ENCODE measurements at regions not wholly inside any gene's neighbourhood (a gene's known extent, or its start where the extent isn't known, plus 50 kb on each side); places are given as distances from the start of the nearest gene placed in this dataset.

GRCh38 chr2:188181067-188181838, 110.4 kb upstream of the GULP1 start:
- WGBS (ENCODE audit: insufficient coverage, insufficient read length) = no CpG with 5 or more reads among the region's 5 CpGs

GRCh38 chr2:188181884-188182283, 109.8 kb upstream of the GULP1 start:
- H3K36me3 ChIP-seq (ENCODE audit: control insufficient read depth, insufficient read depth, low read length) = no peaks in the 10 kb centered on the region
- no peaks in the 10 kb centered on the region; the same call in 1 of the 2 replicates for H3K4me1 ChIP-seq (ENCODE audit: control insufficient read depth, insufficient read depth, low read length)
- H3K27me3 ChIP-seq (ENCODE audit: control insufficient read depth, insufficient read depth, low read length) = no peaks in the 10 kb centered on the region
- H3K9me3 ChIP-seq (ENCODE audit: control insufficient read depth, insufficient read depth, low read length) = no peaks in the 10 kb centered on the region
- no peak for DNase-seq (ENCODE audit: low read depth, low spot score)
- WGBS (ENCODE audit: insufficient coverage, insufficient read length) = no CpG with 5 or more reads among the region's 1 CpG
- H3K4me3 ChIP-seq (ENCODE audit: low read length) = no peak overlapping the region
- no peak overlapping the region for H3K27ac ChIP-seq (ENCODE audit: low read length)

More at GRCh38 chr2:188181067-188181838, 110.4 kb upstream of the GULP1 start:
- no peak overlapping the region for H3K27ac ChIP-seq (ENCODE audit: low read length)
- H3K4me1 ChIP-seq (ENCODE audit: control insufficient read depth, insufficient read depth, low read length) = no peaks in the 10 kb centered on the region; the same call in 1 of the 2 replicates
- H3K36me3 ChIP-seq (ENCODE audit: control insufficient read depth, insufficient read depth, low read length) = no peaks in the 10 kb centered on the region
- no peak overlapping the region for H3K4me3 ChIP-seq (ENCODE audit: low read length)
- no peaks in the 10 kb centered on the region for H3K27me3 ChIP-seq (ENCODE audit: control insufficient read depth, insufficient read depth, low read length)
- no peaks in the 10 kb centered on the region for H3K9me3 ChIP-seq (ENCODE audit: control insufficient read depth, insufficient read depth, low read length)
- peak; percentile 18 for DNase-seq (ENCODE audit: low read depth, low spot score)

- H3K4me1 ChIP-seq (ENCODE audit: control insufficient read depth, insufficient read depth, low read length) = no peaks in the 10 kb centered on the region
- no peaks in the 10 kb centered on the region for H3K27me3 ChIP-seq (ENCODE audit: control insufficient read depth, insufficient read depth, low read length)
- H3K27ac ChIP-seq (ENCODE audit: low read length) = no peak overlapping the region
- H3K4me3 ChIP-seq (ENCODE audit: low read length) = no peak overlapping the region
- no peaks in the 10 kb centered on the region for H3K36me3 ChIP-seq (ENCODE audit: control insufficient read depth, insufficient read depth, low read length)
- no peaks in the 10 kb centered on the region for H3K9me3 ChIP-seq (ENCODE audit: control insufficient read depth, insufficient read depth, low read length)
- DNase-seq (ENCODE audit: low read depth, low spot score) = no peak
These were observed 103.9 kb upstream of the GULP1 start for GRCh38 chr2:188187726-188188125.

GRCh38 chr2:188189356-188189755, 102.3 kb upstream of the GULP1 start:
- Histone ChIP-seq H3K9me3 (ENCODE audit: control insufficient read depth, insufficient read depth, low read length) (no peaks in the 10 kb centered on the region), H3K27ac (ENCODE audit: low read length) (no peak overlapping the region), H3K27me3 (ENCODE audit: control insufficient read depth, insufficient read depth, low read length) (no peaks in the 10 kb centered on the region), H3K4me3 (ENCODE audit: low read length) (no peak overlapping the region), H3K36me3 (ENCODE audit: control insufficient read depth, insufficient read depth, low read length) (no peaks in the 10 kb centered on the region), H3K4me1 (ENCODE audit: control insufficient read depth, insufficient read depth, low read length) (no peaks in the 10 kb centered on the region)
- DNase-seq (ENCODE audit: low read depth, low spot score) = no peak
- WGBS (ENCODE audit: insufficient coverage, insufficient read length) = no CpG with 5 or more reads among the region's 3 CpGs

GRCh38 chr2:188193230-188193629, 98.4 kb upstream of the GULP1 start:
- no peak for DNase-seq (ENCODE audit: low read depth, low spot score)
- Histone ChIP-seq H3K4me1 (ENCODE audit: control insufficient read depth, insufficient read depth, low read length) (no peaks in the 10 kb centered on the region), H3K27me3 (ENCODE audit: control insufficient read depth, insufficient read depth, low read length) (no peaks in the 10 kb centered on the region), H3K27ac (ENCODE audit: low read length) (no peak overlapping the region), H3K4me3 (ENCODE audit: low read length) (no peak overlapping the region), H3K36me3 (ENCODE audit: control insufficient read depth, insufficient read depth, low read length) (no peaks in the 10 kb centered on the region), H3K9me3 (ENCODE audit: control insufficient read depth, insufficient read depth, low read length) (no peaks in the 10 kb centered on the region)
- no CpG with 5 or more reads among the region's 1 CpG for WGBS (ENCODE audit: insufficient coverage, insufficient read length)

GRCh38 chr2:188196343-188197008, 95.2 kb upstream of the GULP1 start:
- Histone ChIP-seq H3K27me3 (ENCODE audit: control insufficient read depth, insufficient read depth, low read length) (no peaks in the 10 kb centered on the region), H3K4me1 (ENCODE audit: control insufficient read depth, insufficient read depth, low read length) (no peaks in the 10 kb centered on the region), H3K9me3 (ENCODE audit: control insufficient read depth, insufficient read depth, low read length) (no peaks in the 10 kb centered on the region), H3K27ac (ENCODE audit: low read length) (no peak overlapping the region), H3K4me3 (ENCODE audit: low read length) (no peak overlapping the region), H3K36me3 (ENCODE audit: control insufficient read depth, insufficient read depth, low read length) (no peaks in the 10 kb centered on the region)
- DNase-seq (ENCODE audit: low read depth, low spot score) = no peak
- WGBS (ENCODE audit: insufficient coverage, insufficient read length) = no CpG with 5 or more reads among the region's 2 CpGs

GRCh38 chr2:188199716-188200128, 92.0 kb upstream of the GULP1 start:
- Histone ChIP-seq H3K27ac (ENCODE audit: low read length) (no peak overlapping the region), H3K36me3 (ENCODE audit: control insufficient read depth, insufficient read depth, low read length) (no peaks in the 10 kb centered on the region), H3K4me1 (ENCODE audit: control insufficient read depth, insufficient read depth, low read length) (no peaks in the 10 kb centered on the region), H3K9me3 (ENCODE audit: control insufficient read depth, insufficient read depth, low read length) (no peaks in the 10 kb centered on the region), H3K4me3 (ENCODE audit: low read length) (no peak overlapping the region), H3K27me3 (ENCODE audit: control insufficient read depth, insufficient read depth, low read length) (no peaks in the 10 kb centered on the region)
- no peak for DNase-seq (ENCODE audit: low read depth, low spot score)
- no CpG with 5 or more reads among the region's 3 CpGs for WGBS (ENCODE audit: insufficient coverage, insufficient read length)

- Histone ChIP-seq H3K9me3 (ENCODE audit: control insufficient read depth, insufficient read depth, low read length) (no peaks in the 10 kb centered on the region), H3K36me3 (ENCODE audit: control insufficient read depth, insufficient read depth, low read length) (no peaks in the 10 kb centered on the region), H3K4me3 (ENCODE audit: low read length) (no peak overlapping the region), H3K27me3 (ENCODE audit: control insufficient read depth, insufficient read depth, low read length) (no peaks in the 10 kb centered on the region), H3K27ac (ENCODE audit: low read length) (no peak overlapping the region), H3K4me1 (ENCODE audit: control insufficient read depth, insufficient read depth, low read length) (no peaks in the 10 kb centered on the region)
- WGBS (ENCODE audit: insufficient coverage, insufficient read length) = no CpG with 5 or more reads among the region's 2 CpGs
- no peak for DNase-seq (ENCODE audit: low read depth, low spot score)
These were observed 90.0 kb upstream of the GULP1 start for GRCh38 chr2:188201639-188202038.

- Histone ChIP-seq H3K4me1 (ENCODE audit: control insufficient read depth, insufficient read depth, low read length) (no peaks in the 10 kb centered on the region), H3K9me3 (ENCODE audit: control insufficient read depth, insufficient read depth, low read length) (no peaks in the 10 kb centered on the region), H3K4me3 (ENCODE audit: low read length) (no peak overlapping the region), H3K27me3 (ENCODE audit: control insufficient read depth, insufficient read depth, low read length) (no peaks in the 10 kb centered on the region), H3K27ac (ENCODE audit: low read length) (no peak overlapping the region), H3K36me3 (ENCODE audit: control insufficient read depth, insufficient read depth, low read length) (no peaks in the 10 kb centered on the region)
- no CpG with 5 or more reads among the region's 1 CpG for WGBS (ENCODE audit: insufficient coverage, insufficient read length)
- no peak for DNase-seq (ENCODE audit: low read depth, low spot score)
These were observed 88.9 kb upstream of the GULP1 start for GRCh38 chr2:188202777-188203176.

GRCh38 chr2:188203776-188204175, 87.9 kb upstream of the GULP1 start:
- no peaks in the 10 kb centered on the region for H3K4me1 ChIP-seq (ENCODE audit: control insufficient read depth, insufficient read depth, low read length)
- no CpG with 5 or more reads among the region's 2 CpGs for WGBS (ENCODE audit: insufficient coverage, insufficient read length)

GRCh38 chr2:188204824-188205223, 86.8 kb upstream of the GULP1 start:
- Histone ChIP-seq H3K9me3 (ENCODE audit: control insufficient read depth, insufficient read depth, low read length) (no peaks in the 10 kb centered on the region), H3K4me3 (ENCODE audit: low read length) (no peak overlapping the region), H3K36me3 (ENCODE audit: control insufficient read depth, insufficient read depth, low read length) (no peaks in the 10 kb centered on the region), H3K27me3 (ENCODE audit: control insufficient read depth, insufficient read depth, low read length) (no peaks in the 10 kb centered on the region), H3K27ac (ENCODE audit: low read length) (no peak overlapping the region), H3K4me1 (ENCODE audit: control insufficient read depth, insufficient read depth, low read length) (no peaks in the 10 kb centered on the region)
- WGBS (ENCODE audit: insufficient coverage, insufficient read length) = no CpG with 5 or more reads among the region's 1 CpG
- no peak for DNase-seq (ENCODE audit: low read depth, low spot score)

More at GRCh38 chr2:188203776-188204175, 87.9 kb upstream of the GULP1 start:
- no peaks in the 10 kb centered on the region for H3K36me3 ChIP-seq (ENCODE audit: control insufficient read depth, insufficient read depth, low read length)
- no peak overlapping the region for H3K27ac ChIP-seq (ENCODE audit: low read length)
- H3K9me3 ChIP-seq (ENCODE audit: control insufficient read depth, insufficient read depth, low read length) = no peaks in the 10 kb centered on the region
- H3K27me3 ChIP-seq (ENCODE audit: control insufficient read depth, insufficient read depth, low read length) = no peaks in the 10 kb centered on the region
- H3K4me3 ChIP-seq (ENCODE audit: low read length) = no peak overlapping the region
- no peak for DNase-seq (ENCODE audit: low read depth, low spot score)
